PFSK-1 (cell line): ENCODE measurements at regions not wholly inside any gene's neighbourhood (a gene's known extent, or its start where the extent isn't known, plus 50 kb on each side); places are given as distances from the start of the nearest gene placed in this dataset.

Source experiments
- FOXP2 ChIP-seq: optimal IDR thresholded peaks from 2 replicates; pipeline ENCODE3; 2011; ENCODE audit warnings: borderline replicate concordance, control low read depth, inconsistent platforms; ENCODE audit not compliant: insufficient read depth; ENCODE audit errors: extremely low read length, extremely low read depth
- POLR2AphosphoS5 ChIP-seq: IDR thresholded peaks from 2 replicates; pipeline ENCODE4 v1.6.1; 2012; ENCODE audit warnings: low read depth, mild to moderate bottlenecking, control low read depth, low read length, moderate library complexity
- SIN3A ChIP-seq: IDR thresholded peaks from 2 replicates; pipeline ENCODE4 v1.6.1; 2012; ENCODE audit warnings: mild to moderate bottlenecking, low read length, moderate library complexity, borderline replicate concordance; ENCODE audit not compliant: insufficient read depth
- TAF1 ChIP-seq: IDR thresholded peaks from 2 replicates; pipeline ENCODE4 v1.6.1; 2012; ENCODE audit warnings: low read length, control low read depth, borderline replicate concordance; ENCODE audit not compliant: insufficient read depth
- TF ChIP-seq, protein P1 (sequence below), 2 experiments: IDR thresholded peaks; 2 replicates each; pipeline versions ENCODE4 v1.6.1 to v1.8.0; 2011 to 2012; ENCODE audit warnings: low read depth in 2 of 2, low read length in 2 of 2, control low read depth in 1 of 2, inconsistent platforms in 1 of 2, mild to moderate bottlenecking in 1 of 2, moderate library complexity in 1 of 2; ENCODE audit not compliant: insufficient read depth in 1 of 2

DNA sequence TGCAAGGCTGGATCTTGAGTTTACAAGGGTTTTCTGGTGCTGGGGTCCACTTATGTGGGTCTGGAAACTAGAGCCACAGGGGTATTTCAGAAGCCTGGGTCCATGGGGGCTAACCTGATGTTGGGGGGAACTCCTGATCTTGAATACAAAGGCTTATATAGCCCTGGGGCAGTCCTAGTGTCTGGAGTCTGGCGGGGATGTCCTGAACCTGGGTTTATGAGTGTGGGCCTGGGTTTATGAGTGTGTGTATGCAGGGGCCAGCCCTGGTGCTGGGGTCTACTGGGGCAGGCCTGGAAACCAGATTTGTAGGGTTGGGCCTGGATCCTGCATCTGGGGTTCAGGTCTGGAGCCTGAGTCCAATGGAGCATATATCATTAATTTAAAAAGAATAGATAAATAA, 146.5 kb upstream of the C1GALT1 start:
- no peak for TF ChIP-seq TAF1
- no peak for TF ChIP-seq FOXP2
- no peak for TF ChIP-seq POLR2AphosphoS5
- TF ChIP-seq, protein P1, sequence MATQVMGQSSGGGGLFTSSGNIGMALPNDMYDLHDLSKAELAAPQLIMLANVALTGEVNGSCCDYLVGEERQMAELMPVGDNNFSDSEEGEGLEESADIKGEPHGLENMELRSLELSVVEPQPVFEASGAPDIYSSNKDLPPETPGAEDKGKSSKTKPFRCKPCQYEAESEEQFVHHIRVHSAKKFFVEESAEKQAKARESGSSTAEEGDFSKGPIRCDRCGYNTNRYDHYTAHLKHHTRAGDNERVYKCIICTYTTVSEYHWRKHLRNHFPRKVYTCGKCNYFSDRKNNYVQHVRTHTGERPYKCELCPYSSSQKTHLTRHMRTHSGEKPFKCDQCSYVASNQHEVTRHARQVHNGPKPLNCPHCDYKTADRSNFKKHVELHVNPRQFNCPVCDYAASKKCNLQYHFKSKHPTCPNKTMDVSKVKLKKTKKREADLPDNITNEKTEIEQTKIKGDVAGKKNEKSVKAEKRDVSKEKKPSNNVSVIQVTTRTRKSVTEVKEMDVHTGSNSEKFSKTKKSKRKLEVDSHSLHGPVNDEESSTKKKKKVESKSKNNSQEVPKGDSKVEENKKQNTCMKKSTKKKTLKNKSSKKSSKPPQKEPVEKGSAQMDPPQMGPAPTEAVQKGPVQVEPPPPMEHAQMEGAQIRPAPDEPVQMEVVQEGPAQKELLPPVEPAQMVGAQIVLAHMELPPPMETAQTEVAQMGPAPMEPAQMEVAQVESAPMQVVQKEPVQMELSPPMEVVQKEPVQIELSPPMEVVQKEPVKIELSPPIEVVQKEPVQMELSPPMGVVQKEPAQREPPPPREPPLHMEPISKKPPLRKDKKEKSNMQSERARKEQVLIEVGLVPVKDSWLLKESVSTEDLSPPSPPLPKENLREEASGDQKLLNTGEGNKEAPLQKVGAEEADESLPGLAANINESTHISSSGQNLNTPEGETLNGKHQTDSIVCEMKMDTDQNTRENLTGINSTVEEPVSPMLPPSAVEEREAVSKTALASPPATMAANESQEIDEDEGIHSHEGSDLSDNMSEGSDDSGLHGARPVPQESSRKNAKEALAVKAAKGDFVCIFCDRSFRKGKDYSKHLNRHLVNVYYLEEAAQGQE (IDR thresholded peaks at IDR 0.05; ENCODE audit: insufficient read depth in 1 of 2, low read depth in 2 of 2, low read length in 2 of 2), result no peak
- no peak for TF ChIP-seq SIN3A

DNA sequence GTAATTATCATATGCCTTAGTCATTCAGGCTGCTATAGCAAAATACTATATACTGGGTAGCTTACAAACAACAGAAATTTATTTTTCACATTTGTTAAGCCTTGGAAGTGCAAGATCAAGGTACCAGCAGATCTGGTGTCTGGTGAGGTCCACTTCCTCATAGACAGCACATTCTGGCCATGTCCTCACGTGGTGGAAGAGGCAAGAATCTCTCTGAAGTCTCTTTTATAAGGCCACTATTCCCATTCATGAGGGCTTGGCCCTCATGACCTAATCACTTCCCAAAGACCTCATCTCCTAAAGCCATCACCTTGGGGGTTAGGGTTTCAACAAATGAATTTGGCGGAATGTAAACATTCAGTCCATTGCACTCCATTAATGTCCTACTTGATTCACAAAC, 137.5 kb upstream of the C1GALT1 start:
- no peak for TF ChIP-seq TAF1
- TF ChIP-seq, protein P1 (IDR thresholded peaks at IDR 0.05; ENCODE audit: insufficient read depth in 1 of 2, low read depth in 2 of 2, low read length in 2 of 2), result no peak
- no peak for TF ChIP-seq POLR2AphosphoS5
- no peak for TF ChIP-seq SIN3A
- no peak for TF ChIP-seq FOXP2

DNA sequence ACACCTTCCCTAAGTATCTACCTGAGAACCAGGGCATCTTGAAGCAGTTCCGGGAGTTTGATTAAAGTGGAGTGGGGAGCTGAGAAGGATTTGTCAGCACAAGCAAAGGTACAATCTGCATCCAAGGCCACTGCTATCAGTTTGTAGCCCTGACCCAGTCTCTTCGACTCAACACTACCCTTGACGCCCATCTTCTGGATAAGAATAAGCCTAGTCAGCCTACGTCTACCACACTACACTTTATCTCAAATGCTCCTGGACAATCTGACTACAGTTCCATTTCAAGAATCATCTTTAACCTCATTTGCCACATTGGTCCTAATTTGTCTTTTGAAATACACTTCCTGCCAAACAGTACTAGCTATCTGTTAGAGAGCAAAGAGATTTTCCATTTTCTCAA, 134.1 kb upstream of the C1GALT1 start:
- no peak for TF ChIP-seq SIN3A
- TF ChIP-seq, protein P1 (IDR thresholded peaks at IDR 0.05; ENCODE audit: insufficient read depth in 1 of 2, low read depth in 2 of 2, low read length in 2 of 2), result no peak
- no peak for TF ChIP-seq FOXP2
- no peak for TF ChIP-seq TAF1
- TF ChIP-seq POLR2AphosphoS5, result no peak

DNA sequence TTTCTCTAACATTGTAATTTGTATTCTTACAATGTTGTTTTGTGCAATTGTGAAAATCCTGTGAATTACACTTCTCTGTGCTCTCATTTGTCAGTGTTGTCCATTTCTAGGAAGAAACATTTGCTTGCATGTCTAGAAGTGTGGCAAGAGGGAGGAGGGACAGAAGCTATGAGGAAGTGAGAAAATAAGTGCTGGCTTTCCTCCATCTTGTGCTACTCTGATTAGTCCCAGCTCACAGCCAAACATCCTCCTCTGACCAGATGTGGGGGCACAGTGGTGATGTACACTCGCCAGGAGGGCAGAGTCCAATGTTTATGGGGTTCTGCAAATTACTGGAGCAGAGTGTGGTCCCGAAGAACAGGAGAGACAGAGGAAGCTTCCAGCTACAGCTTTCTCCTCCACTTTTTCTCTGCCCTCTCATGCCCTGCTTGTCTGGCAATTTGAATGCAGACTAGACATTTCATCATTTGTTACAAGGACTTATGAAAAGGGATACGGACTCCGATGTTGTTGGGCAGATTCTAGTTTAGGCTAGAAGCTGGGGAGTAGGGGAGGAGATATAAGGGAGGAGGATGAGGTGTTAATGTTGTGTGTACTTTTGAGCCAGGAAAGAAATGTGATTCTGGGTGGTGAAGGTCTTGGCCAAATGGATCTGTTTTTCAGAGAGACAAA, 131.0 kb upstream of the C1GALT1 start:
- TF ChIP-seq SIN3A (no peak), POLR2AphosphoS5 (no peak), FOXP2 (no peak), TAF1 (no peak)
- TF ChIP-seq, protein P1 (IDR thresholded peaks at IDR 0.05; ENCODE audit: insufficient read depth in 1 of 2, low read depth in 2 of 2, low read length in 2 of 2), result no peak
